IMR-90 (cell line): ENCODE measurements at regions not wholly inside any gene's neighbourhood (a gene's known extent, or its start where the extent isn't known, plus 50 kb on each side); places are given as distances from the start of the nearest gene placed in this dataset.
"Not testable (repeated sequence)": the region's sequence is repeated elsewhere in the genome, so short reads cannot be mapped to it uniquely, and the experiment has no call there.

ENCODE experiments used
- ATAC-seq: fragments of 200-7000 bp; cut with Tn5 transposase; 2 replicates; pipeline ENCODE4 v1.9.1; 2020; ENCODE audit warnings: low read depth, mild to moderate bottlenecking, moderate library complexity
- BruUV-seq: library from RNA; stranded (reverse); fragments of 400-500 nt; replicated peaks from 2 replicates; lab custom pipeline; 2021; lab: Mats Ljungman, UMichigan
- CTCF ChIA-PET: fragments of 300-600 bp; formaldehyde crosslinking; extraction: SDS; loops from one replicate; lab custom pipeline; 2021; ENCODE audit warnings: antibody characterized with exemption; lab: Yijun Ruan, JAX
- POLR2A ChIA-PET: fragments of 300-600 bp; sonication (Branson Sonifier 250); formaldehyde crosslinking; loops from one replicate; lab custom pipeline; 2022; ENCODE audit warnings: antibody characterized with exemption; ENCODE audit not compliant: unreplicated experiment; lab: Charles Lee
- DNase-seq: peaks from one replicate; pipeline ENCODE4 v3.0.0; 2013
- H2AFZ ChIP-seq: replicated peaks from 2 replicates; pipeline ENCODE3; 2013; ENCODE audit warnings: low read length, mild to moderate bottlenecking; ENCODE audit not compliant: poor library complexity
- H2AK5ac ChIP-seq: 2 replicates; pipeline ENCODE4 v1.6.1; 2013; ENCODE audit warnings: low read depth, low read length, inconsistent platforms
- H2AK9ac ChIP-seq: replicated peaks from 2 replicates; pipeline ENCODE3; 2013; ENCODE audit warnings: mild to moderate bottlenecking, low read depth, low read length, moderate library complexity; ENCODE audit not compliant: poor library complexity
- H2BK120ac ChIP-seq: 2 replicates; pipeline ENCODE4 v1.6.1; 2013; ENCODE audit warnings: low read depth, low read length, inconsistent platforms
- H2BK15ac ChIP-seq: 3 replicates; pipeline ENCODE4 v1.6.1; 2013; ENCODE audit warnings: low read depth, low read length, inconsistent platforms
- H2BK20ac ChIP-seq: 2 replicates; pipeline ENCODE4 v1.6.1; 2013; ENCODE audit warnings: low read depth, mild to moderate bottlenecking, inconsistent platforms, low read length, moderate library complexity
- H2BK5ac ChIP-seq: 2 replicates; pipeline ENCODE4 v1.6.1; 2013; ENCODE audit warnings: mild to moderate bottlenecking, low read depth, low read length, inconsistent platforms; ENCODE audit not compliant: poor library complexity, severe bottlenecking
- H3K14ac ChIP-seq: replicated peaks from 2 replicates; pipeline ENCODE4 v1.6.1; 2013; ENCODE audit warnings: low read depth, low read length, inconsistent platforms
- H3K18ac ChIP-seq: 2 replicates; pipeline ENCODE4 v1.6.1; 2013; ENCODE audit warnings: low read depth, low read length, control low read depth
- H3K23ac ChIP-seq: 2 replicates; pipeline ENCODE4 v1.6.1; 2013; ENCODE audit warnings: low read depth, low read length, inconsistent platforms
- H3K27ac ChIP-seq: 2 replicates; pipeline ENCODE4 v1.5.1; 2013; ENCODE audit warnings: mild to moderate bottlenecking, control low read depth, low read length; ENCODE audit not compliant: insufficient read depth
- H3K27me3 ChIP-seq: 2 replicates; pipeline ENCODE4 v1.6.1; 2013; ENCODE audit warnings: low read length; ENCODE audit not compliant: control insufficient read depth, insufficient read depth
- H3K36me3 ChIP-seq: 2 replicates; pipeline ENCODE4 v1.6.1; 2013; ENCODE audit warnings: low read length, mixed read lengths; ENCODE audit not compliant: control insufficient read depth, insufficient read depth
- H3K4ac ChIP-seq: 2 replicates; pipeline ENCODE4 v1.6.1; 2013; ENCODE audit warnings: low read depth, low read length, inconsistent platforms
- H3K4me1 ChIP-seq: 2 replicates; pipeline ENCODE4 v1.6.1; 2013; ENCODE audit warnings: low read length, mixed read lengths; ENCODE audit not compliant: control insufficient read depth, insufficient read depth
- H3K4me2 ChIP-seq: 2 replicates; pipeline ENCODE4 v1.6.1; 2013; ENCODE audit warnings: low read depth, mild to moderate bottlenecking, control low read depth, low read length, moderate library complexity
- H3K4me3 ChIP-seq: 2 replicates; pipeline ENCODE4 v1.5.1; 2013; ENCODE audit warnings: low read depth, mild to moderate bottlenecking, control low read depth, low read length, moderate library complexity; ENCODE audit not compliant: insufficient read depth
- H3K56ac ChIP-seq: 2 replicates; pipeline ENCODE4 v1.6.1; 2013; ENCODE audit warnings: low read length, inconsistent platforms; ENCODE audit not compliant: insufficient read depth; ENCODE audit errors: extremely low read depth
- H3K79me1 ChIP-seq, 2 experiments: 2 replicates each; pipeline ENCODE4 v1.6.1; 2013; ENCODE audit warnings: low read length in 2 of 2, inconsistent platforms in 1 of 2, low read depth in 1 of 2
- H3K9ac ChIP-seq: 2 replicates; pipeline ENCODE4 v1.6.1; 2013; ENCODE audit warnings: low read depth, low read length, control low read depth
- H3K9me1 ChIP-seq: 2 replicates; pipeline ENCODE4 v1.6.1; 2013; ENCODE audit warnings: low read length, inconsistent platforms; ENCODE audit not compliant: insufficient read depth
- H3K9me3 ChIP-seq: 2 replicates; pipeline ENCODE4 v1.6.1; 2013; ENCODE audit warnings: low read length; ENCODE audit not compliant: control insufficient read depth, insufficient read depth
- H4K20me1 ChIP-seq: 2 replicates; pipeline ENCODE4 v1.6.1; 2013; ENCODE audit warnings: low read length, inconsistent platforms; ENCODE audit not compliant: insufficient read depth
- H4K5ac ChIP-seq: 2 replicates; pipeline ENCODE4 v1.6.1; 2013; ENCODE audit warnings: mild to moderate bottlenecking, low read depth, low read length, control low read depth
- H4K8ac ChIP-seq, 2 experiments: 2 replicates each; pipeline ENCODE4 v1.6.1; 2013; ENCODE audit warnings: low read depth in 2 of 2, low read length in 2 of 2, control low read depth in 1 of 2, inconsistent platforms in 1 of 2
- H4K91ac ChIP-seq: 2 replicates; pipeline ENCODE4 v1.6.1; 2013; ENCODE audit warnings: low read depth, low read length, inconsistent platforms; ENCODE audit not compliant: insufficient read depth
- WGBS, 2 experiments: methylation state at CpG; one replicate each; pipeline versions ENCODE4 v1.1.5 to v1.1.7; 2013; ENCODE audit warnings: missing lambda C conversion rate in 2 of 2; ENCODE audit not compliant: insufficient read length in 1 of 2; ENCODE audit errors: extremely low coverage in 2 of 2; 5-methylcytosine and 5-hydroxymethylcytosine counted together
- dilution Hi-C: fragments of 300-500 bp; cut with HindIII; formaldehyde crosslinking; loops from one replicate; pipeline ENCODE4 v1.14.3; 2018; ENCODE audit warnings: low sequenced_read_pairs; ENCODE audit not compliant: unreplicated experiment
- in situ Hi-C: fragments of 300-500 bp; cut with MboI; formaldehyde crosslinking; loops from 3 replicates; pipeline ENCODE4 v1.14.3; 2019; ENCODE audit warnings: low sequenced_read_pairs, inconsistent platforms, mixed read lengths
- intact Hi-C: fragments of 100-400 bp; cut with micrococcal nuclease; formaldehyde crosslinking; loops from 2 replicates; pipeline ENCODE4 v1.10.0; 2022

- in situ Hi-C loops, H3K23ac ChIP-seq, H3K18ac ChIP-seq: not testable (repeated sequence)
Observed at GRCh38 chr5:101205065-101205464, 302.0 kb upstream of the ST8SIA4 start.

GRCh38 chr5:101180365-101180764 is 277.3 kb upstream of the ST8SIA4 start:
- intact Hi-C loops, H2BK20ac ChIP-seq, H3K4ac ChIP-seq, H3K27me3 ChIP-seq, H3K9ac ChIP-seq, BruUV-seq, H2AK5ac ChIP-seq, DNase-seq, H4K20me1 ChIP-seq, H3K27ac ChIP-seq, ATAC-seq, H2AK9ac ChIP-seq, H3K79me1 ChIP-seq, H3K9me3 ChIP-seq, H3K4me1 ChIP-seq, in situ Hi-C loops, H4K8ac ChIP-seq, H4K91ac ChIP-seq, H3K9me1 ChIP-seq, H3K18ac ChIP-seq, H3K4me3 ChIP-seq, H4K5ac ChIP-seq, H2BK5ac ChIP-seq, H2BK120ac ChIP-seq, H3K14ac ChIP-seq, CTCF ChIA-PET, dilution Hi-C loops, H3K4me2 ChIP-seq, H3K56ac ChIP-seq, H3K23ac ChIP-seq, H3K36me3 ChIP-seq, POLR2A ChIA-PET, H2AFZ ChIP-seq, H2BK15ac ChIP-seq: not testable (repeated sequence)
- WGBS, 2 experiments: 70% methylated on average over 3 of the region's 10 CpGs; no CpG with 5 or more reads in 1 of the 2 experiments

More at GRCh38 chr5:101205065-101205464, 302.0 kb upstream of the ST8SIA4 start:
- H3K36me3 ChIP-seq, H3K79me1 ChIP-seq, H3K27ac ChIP-seq, H4K5ac ChIP-seq, H2AK9ac ChIP-seq, H4K91ac ChIP-seq, BruUV-seq, POLR2A ChIA-PET, H2BK5ac ChIP-seq, H3K4me1 ChIP-seq, H2BK120ac ChIP-seq, H3K4me3 ChIP-seq, H2BK20ac ChIP-seq, H4K20me1 ChIP-seq, intact Hi-C loops, dilution Hi-C loops, H3K4me2 ChIP-seq, H3K27me3 ChIP-seq, H3K9me1 ChIP-seq, H3K56ac ChIP-seq, H3K9ac ChIP-seq, DNase-seq, H2AK5ac ChIP-seq, H3K9me3 ChIP-seq, ATAC-seq, H2AFZ ChIP-seq, CTCF ChIA-PET, H3K14ac ChIP-seq, H3K4ac ChIP-seq, H2BK15ac ChIP-seq, H4K8ac ChIP-seq: not testable (repeated sequence)
- no CpG with 5 or more reads among the region's 3 CpGs for WGBS, 2 experiments
